WI38 (cell line): ENCODE measurements at regions not wholly inside any gene's neighbourhood (a gene's known extent, or its start where the extent isn't known, plus 50 kb on each side); places are given as distances from the start of the nearest gene placed in this dataset.

Experiments
- H3K4me3 ChIP-seq: 2 replicates; pipeline ENCODE4 v1.5.1; 2011; ENCODE audit warnings: low read depth, mild to moderate bottlenecking, control low read depth, low read length
- TF ChIP-seq, protein P1 (sequence below): IDR thresholded peaks from 2 replicates; pipeline ENCODE4 v1.5.1; 2012; ENCODE audit warnings: low read depth, mild to moderate bottlenecking, control low read depth, low read length

- TF ChIP-seq, protein P1, sequence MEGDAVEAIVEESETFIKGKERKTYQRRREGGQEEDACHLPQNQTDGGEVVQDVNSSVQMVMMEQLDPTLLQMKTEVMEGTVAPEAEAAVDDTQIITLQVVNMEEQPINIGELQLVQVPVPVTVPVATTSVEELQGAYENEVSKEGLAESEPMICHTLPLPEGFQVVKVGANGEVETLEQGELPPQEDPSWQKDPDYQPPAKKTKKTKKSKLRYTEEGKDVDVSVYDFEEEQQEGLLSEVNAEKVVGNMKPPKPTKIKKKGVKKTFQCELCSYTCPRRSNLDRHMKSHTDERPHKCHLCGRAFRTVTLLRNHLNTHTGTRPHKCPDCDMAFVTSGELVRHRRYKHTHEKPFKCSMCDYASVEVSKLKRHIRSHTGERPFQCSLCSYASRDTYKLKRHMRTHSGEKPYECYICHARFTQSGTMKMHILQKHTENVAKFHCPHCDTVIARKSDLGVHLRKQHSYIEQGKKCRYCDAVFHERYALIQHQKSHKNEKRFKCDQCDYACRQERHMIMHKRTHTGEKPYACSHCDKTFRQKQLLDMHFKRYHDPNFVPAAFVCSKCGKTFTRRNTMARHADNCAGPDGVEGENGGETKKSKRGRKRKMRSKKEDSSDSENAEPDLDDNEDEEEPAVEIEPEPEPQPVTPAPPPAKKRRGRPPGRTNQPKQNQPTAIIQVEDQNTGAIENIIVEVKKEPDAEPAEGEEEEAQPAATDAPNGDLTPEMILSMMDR, result no peak
- no peak overlapping the region for H3K4me3 ChIP-seq
These were observed 1944.6 kb downstream of the EFNA5 start for GRCh38 chr5:105726093-105726492.

- TF ChIP-seq, protein P1, result no peak
- no peak overlapping the region for H3K4me3 ChIP-seq
These were observed 1962.3 kb downstream of the EFNA5 start for GRCh38 chr5:105708442-105708841.

DNA sequence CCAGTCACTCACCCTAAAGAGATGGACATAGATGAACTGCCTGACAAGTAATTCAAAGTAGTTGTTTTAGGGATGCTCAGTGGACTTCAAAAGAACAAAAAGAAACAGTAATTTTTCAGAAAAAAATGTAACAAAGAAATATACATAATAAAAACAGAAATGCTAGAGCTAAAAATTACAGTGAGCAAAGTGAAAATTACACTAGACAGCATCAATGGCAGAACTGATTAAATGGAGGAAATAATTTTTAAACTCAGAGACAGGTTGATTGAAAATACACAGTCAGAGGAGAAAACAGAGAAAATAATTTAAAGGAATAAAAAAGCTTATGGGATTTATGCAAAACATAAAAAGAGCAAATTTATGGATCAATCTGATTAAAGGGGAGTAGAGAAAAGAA lies 1968.4 kb downstream of the EFNA5 start:
- no peak overlapping the region for H3K4me3 ChIP-seq
- TF ChIP-seq, protein P1, result no peak

- no peak overlapping the region for H3K4me3 ChIP-seq
- TF ChIP-seq, protein P1, result no peak
These were observed 1974.3 kb downstream of the EFNA5 start for GRCh38 chr5:105696440-105696839.

- TF ChIP-seq, protein P1, result no peak
These were observed 1974.8 kb downstream of the EFNA5 start for GRCh38 chr5:105695941-105696340.

DNA sequence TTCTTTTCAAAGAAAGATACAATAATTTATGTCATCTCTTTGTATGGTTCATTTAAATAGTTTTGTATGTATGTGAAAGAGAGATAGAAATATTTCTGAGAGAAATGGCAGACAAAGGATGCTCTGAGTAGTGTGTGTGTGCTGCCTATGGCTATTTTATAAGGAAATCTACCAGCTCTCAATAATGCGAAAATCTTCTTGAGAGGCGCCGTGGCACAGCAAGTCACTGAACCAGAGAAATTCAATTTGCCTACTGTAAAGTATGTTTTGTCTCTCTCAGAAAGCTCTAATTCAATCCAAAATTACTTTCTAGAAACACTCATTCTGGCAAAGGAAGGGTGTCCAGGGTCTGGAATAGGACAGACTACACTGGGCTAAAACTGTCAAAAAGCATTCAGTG lies 1981.1 kb downstream of the EFNA5 start:
- TF ChIP-seq, protein P1, result no peak
- H3K4me3 ChIP-seq, result no peak overlapping the region

More at GRCh38 chr5:105695941-105696340, 1974.8 kb downstream of the EFNA5 start:
- H3K4me3 ChIP-seq, result no peak overlapping the region

DNA sequence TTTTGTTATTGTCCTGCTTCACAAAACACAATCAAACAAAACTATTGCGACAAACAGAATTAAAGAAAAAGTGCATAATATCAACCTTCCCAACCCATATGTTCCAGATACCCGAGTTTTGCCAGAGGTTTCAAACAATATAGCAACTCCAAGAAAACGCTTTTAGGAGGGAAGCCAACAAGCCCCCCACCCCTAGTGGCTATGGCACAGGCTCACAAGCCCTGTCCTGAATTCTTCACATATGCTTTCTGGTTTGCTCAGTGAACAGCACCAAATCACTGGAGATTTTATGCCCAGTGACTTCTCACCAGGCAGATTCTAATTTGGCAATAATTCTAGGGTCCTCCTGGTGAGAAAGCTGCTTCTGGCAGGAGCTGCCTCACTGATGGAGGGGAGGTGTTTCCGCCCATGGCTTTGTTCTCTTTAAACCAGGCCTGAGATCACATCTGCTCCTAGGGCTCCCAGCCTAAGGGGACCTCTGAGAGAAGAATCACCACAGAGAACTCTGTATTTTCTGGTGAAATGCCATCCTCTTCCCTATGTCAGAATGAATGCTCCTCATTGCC lies 1982.4 kb downstream of the EFNA5 start:
- H3K4me3 ChIP-seq, result no peak overlapping the region
- TF ChIP-seq, protein P1, result no peak
